Activated naive CD4-positive, alpha-beta T cell treated with Interleukin-2 at 50 U/mL for 16 hours (primary cell): ENCODE measurements at regions not wholly inside any gene's neighbourhood (a gene's known extent, or its start where the extent isn't known, plus 50 kb on each side); places are given as distances from the start of the nearest gene placed in this dataset.
"Not testable (repeated sequence)": the region's sequence is repeated elsewhere in the genome, so short reads cannot be mapped to it uniquely, and the experiment has no call there.

ENCODE experiments used
- DNase-seq: peaks from one replicate; pipeline ENCODE4 v3.0.0-alpha.2; 2020

GRCh38 chr14:71764701-71765382 lies 167.4 kb upstream of the RGS6 start:
- DNase-seq = no peak

DNA sequence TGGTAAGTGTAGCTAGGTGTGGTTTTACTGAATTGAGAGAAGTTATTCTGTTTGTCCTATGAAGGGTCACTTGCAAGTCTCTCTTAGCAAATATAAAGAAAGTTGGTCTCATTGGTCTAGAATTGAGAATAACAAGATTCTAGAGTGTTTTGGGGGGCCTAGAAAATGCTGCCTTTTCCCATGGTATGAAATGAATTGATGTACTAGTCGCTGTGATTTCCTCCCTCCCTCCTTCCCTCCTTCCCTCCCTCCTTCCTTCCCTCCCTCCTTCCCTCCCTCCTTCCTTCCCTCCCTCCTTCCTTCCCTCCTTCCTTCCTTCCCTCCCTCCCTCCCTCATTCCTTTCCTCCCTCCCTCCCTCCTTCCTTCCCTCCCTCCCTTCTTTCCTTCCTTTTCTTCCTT lies 166.7 kb upstream of the RGS6 start:
- no peak for DNase-seq

GRCh38 chr14:71770431-71770830 lies 161.8 kb upstream of the RGS6 start:
- DNase-seq = no peak

DNA sequence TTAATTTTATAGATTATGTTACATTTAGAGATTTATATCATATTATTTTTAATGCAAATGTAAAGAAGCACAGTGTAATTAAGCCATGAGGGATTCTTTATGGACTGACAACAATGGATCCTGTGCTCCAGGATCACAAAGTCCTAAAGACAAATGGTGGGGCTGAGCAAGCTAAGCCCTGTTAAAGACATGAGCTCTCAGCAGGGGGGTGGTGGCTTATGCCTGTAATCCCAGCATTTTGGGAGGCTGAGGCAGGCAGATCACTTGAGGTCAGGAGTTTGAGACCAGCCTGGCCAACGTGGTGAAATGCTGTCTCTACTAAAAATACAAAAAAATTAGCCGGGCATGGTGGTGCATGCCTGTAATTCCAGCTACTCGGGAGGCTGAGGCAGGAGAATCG lies 160.8 kb upstream of the RGS6 start:
- DNase-seq = not testable (repeated sequence)

GRCh38 chr14:71771996-71772395 lies 160.2 kb upstream of the RGS6 start:
- DNase-seq = not testable (repeated sequence)

DNA sequence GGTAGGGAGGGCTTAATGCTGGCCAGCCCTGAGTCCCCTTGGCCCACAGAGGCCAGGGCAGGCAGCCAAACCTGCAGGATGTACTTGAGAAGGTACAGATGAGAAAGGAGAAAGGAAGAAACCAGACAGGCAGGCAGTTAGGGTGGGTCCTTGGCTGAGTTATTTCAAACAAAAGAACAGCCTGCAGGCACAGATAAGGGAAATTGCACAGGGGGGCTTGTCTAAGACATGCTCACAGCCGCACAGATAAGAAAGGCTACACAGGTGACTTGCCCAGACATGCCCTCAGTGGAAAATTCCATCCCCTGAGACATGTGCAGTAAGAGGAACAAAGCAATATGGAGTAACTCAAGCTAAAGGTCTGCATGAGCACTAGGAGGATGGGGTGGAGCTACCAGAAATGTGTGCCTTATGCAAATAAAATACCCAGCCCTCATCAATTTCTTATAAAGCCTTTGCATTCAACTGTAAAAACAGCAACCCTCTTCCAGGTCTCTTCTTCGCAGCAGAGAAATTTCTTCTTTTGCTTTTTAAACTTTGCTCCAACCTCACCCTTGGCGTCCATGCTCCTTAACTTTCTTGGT lies 158.2 kb upstream of the RGS6 start:
- no peak for DNase-seq

DNA sequence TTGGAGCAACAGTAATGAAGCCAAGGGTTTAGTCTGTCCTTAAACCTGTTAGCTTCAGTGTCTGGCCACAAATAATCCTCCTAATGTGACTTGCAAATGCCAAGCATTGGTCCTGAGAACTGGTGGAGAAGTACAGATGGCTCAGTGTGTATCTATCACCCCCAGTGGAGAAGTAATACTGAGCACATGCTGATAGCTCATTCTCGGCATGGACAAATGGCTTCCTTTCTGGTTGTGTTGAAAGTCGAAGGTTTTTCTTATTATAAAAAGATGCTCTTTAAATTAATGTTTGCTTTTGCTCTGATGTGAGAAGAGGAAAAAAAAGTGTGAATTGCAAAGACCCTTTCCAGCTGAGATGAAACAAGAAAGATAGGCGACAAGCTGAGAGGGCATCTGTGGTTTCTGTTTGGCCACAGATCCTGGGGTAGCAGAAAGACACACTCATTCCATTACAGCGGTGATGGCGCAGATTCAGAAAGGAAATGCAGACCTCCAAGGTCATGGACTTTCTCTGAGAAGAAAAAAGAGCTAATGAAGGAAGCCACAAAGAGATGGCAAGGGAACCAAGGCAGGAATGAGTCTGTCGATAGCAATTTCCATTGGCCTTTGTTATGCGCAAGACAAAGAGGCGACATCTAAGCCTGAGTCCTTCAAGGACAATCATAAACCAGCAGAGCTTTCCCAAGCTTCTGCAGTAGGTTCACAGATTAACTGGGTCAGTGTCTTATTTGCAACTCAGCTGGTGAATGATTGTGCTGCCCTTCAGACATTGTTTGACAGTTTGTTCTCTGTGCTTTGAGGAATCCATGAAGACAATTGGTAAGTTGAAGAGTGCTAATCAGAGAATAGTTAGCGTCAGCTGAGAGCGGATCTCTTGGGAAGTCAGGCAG lies 155.5 kb upstream of the RGS6 start:
- no peak for DNase-seq

DNA sequence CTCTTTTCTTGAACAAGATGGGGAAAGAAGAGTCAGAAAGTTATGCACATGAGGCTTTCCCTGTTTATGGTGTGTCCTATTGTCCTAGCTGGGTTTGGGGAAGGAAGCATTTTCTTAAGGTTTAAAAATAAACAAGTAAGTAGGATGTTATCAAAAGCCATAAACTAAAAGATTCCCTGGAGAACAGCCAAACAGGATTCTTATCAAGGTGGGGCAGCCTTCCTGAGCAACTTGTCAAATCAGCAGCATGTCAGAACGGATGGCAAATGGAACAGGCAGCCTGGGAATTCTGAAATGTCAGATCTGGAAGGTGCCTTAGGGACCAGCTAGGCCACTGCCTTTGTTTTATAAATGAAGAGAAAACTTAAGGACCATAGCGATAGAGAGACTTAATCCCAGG lies 152.2 kb upstream of the RGS6 start:
- no peak for DNase-seq

DNA sequence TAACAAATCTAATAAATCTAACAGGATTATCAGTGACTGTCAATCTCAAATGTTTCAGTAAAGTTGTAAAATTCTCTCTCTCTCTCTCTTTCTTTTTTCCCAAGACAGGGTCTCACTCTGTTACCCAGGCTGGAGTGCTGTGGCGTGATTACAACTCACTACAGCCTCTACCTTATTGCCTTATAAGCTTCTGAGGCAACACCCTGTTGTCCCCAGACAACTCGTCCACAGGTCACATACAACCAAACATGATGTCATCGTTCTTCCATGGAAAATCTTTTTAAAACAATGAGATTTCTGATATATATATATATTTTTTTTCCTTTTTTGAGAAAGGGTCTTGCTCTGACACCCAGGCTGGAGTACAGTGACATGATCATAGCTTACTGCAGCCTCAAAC lies 151.4 kb upstream of the RGS6 start:
- no peak for DNase-seq

- no peak for DNase-seq
Observed at GRCh38 chr14:71783088-71783487, 149.1 kb upstream of the RGS6 start.

DNA sequence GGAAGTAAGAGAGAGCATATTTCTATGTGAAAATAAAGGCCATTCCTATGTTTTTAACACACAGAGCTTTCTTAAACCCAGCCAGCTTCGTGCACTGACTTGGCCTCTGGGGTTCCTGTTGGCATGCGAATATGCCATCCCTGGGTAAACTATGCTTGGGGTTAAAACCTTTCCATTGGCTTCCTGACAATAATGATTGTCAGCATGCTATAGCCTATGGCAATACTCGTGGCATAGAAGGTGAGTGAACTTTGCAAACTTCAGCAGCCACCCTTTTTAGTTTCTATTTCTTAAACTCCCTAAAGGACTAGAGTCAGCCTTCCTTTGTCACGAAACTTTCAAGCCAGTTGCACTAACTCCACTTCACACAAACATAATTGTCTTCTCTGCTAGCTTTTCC lies 148.4 kb upstream of the RGS6 start:
- no peak for DNase-seq

DNA sequence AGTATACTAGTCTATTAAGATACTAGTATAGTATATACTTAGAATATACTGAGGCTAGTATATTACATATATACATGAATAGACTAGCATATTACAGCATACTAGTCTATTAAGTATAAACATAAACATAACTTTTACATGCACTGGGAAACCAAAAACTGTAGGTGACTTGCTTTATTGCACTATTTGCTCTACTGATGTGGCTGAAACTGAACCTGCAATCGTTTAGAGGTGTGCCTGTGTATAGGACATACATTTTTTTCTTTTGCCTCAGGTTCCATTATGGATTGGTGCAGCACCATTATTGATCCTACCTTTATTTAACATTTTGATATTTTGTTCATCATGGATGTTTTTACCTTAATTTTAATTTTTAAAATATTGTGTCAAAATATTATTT lies 143.2 kb upstream of the RGS6 start:
- no peak for DNase-seq

DNA sequence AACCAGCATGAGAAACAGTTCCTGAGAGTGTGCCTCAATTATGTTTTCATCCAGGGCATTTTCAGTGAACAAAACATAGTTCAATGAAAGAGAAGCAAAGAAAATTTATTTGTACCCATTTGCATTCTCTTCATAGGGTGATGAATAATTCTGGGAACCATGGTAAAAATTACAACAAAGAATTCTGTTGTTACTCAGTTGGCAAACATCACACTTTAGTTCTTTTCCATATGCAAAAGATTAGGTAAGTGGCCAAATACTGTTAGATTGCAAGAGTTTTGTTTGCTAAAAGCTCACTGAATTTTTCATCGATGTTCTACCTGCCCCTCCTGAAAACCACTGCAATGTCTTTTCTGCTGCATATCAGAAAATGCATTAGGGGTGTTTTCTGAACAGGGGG lies 132.4 kb upstream of the RGS6 start:
- no peak for DNase-seq

GRCh38 chr14:71800878-71801277 lies 131.4 kb upstream of the RGS6 start:
- no peak for DNase-seq

- DNase-seq = no peak
Observed at GRCh38 chr14:71803539-71804260, 128.5 kb upstream of the RGS6 start.

- no peak for DNase-seq
Observed at GRCh38 chr14:71804992-71805391, 127.2 kb upstream of the RGS6 start.

DNA sequence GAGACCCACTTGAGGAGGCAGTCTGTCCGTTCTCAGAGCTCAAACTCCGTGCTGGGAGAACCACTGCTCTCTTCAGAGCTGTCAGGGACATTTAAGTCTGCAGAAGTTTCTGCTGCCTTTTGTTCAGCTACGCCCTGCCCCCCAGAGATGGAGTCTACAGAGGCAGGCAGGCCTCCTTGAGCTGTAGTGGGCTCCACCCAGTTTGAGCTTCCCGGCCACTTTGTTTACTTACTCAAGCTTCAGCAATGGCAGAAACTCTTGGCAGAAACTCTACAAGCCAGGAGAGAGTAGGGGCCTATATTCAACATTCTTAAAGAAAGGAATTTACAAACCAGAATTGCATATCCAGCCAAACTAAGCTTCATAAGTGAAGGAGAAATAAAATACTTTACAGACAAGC lies 125.2 kb upstream of the RGS6 start:
- not testable (repeated sequence) for DNase-seq

DNA sequence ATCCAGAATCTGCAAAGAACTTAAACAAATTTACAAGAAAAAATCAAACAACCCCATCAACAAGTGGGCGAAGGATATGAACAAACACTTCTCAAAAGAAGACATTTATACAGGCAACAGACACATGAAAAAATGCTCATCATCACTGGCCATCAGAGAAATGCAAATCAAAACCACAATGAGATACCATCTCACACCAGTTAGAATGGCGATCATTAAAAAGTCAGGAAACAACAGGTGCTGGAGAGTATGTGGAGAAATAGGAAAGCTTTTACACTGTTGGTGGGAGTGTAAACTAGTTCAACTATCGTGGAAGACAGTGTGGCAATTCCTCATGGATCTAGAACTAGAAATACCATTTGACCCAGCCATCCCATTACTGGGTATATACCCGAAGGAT lies 121.4 kb upstream of the RGS6 start:
- DNase-seq = not testable (repeated sequence)

GRCh38 chr14:71812693-71813092 lies 119.5 kb upstream of the RGS6 start:
- DNase-seq = no peak

DNA sequence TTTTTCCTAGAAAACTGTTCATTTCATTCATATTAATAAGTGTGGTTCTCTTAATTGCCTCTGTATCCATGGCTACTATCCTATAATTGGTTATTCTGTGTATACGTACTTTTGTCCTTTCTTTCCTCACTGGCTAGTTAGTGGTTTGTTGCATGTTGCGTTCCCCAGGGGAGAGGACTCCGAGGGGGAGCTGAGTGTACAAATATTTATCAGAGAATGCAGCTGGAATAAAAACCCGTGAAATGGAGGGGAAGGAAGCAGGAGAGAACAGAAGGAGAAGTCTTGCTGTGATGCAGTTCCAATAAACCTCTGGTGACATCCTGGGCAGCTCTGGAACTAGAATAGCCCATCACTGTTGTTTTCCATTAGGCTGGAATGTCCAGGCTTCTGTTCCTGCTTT lies 117.1 kb upstream of the RGS6 start:
- no peak for DNase-seq

DNA sequence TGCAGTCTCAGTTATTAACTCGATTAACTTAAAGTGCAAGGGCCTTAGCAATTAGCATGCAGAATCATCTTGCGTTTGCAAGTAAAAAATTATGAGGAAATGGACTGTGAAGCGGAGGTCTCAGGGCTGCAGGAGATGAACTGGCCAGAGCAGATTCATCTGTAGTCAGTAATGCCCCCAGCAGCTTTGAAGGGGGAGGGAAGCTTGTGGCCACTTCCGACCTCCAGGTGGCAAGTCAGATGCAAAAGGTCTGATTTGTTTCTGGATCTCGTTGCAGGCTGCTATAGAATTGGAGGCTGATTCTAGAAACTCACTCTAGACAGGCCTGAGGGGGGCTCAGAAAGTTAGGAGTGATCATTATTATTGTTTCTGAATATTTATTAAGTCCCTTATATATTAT lies 107.4 kb upstream of the RGS6 start:
- no peak for DNase-seq

DNA sequence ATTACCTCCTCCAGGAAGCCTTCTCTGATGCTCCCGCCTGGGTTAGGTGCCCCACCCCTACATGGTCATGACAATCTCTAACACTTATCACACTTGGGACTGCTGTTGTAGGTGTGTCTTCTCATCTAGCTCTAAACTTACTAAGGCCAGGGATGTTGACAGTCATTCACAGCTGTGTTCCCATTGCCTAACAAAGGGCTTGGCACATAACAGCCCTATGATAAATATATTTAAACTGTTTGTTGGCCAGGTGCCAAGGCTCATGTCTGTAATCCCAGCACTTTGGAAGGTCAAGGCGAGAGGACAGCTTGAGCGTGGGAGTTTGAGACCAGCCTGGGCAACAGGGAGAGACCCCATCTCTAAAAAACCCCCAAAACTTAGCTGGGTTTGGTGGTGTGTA lies 98.8 kb upstream of the RGS6 start:
- DNase-seq = no peak
